IPS-18c (cell line): ENCODE measurements at regions not wholly inside any gene's neighbourhood (a gene's known extent, or its start where the extent isn't known, plus 50 kb on each side); places are given as distances from the start of the nearest gene placed in this dataset.

Experiments used
- H3K4me3 ChIP-seq: 2 replicates; pipeline ENCODE4 v1.7.0; 2013; ENCODE audit warnings: low read depth, mild to moderate bottlenecking, low read length, moderate library complexity; ENCODE audit not compliant: insufficient read depth
- H3K9me3 ChIP-seq: one replicate; pipeline ENCODE4 v1.6.1; 2013; ENCODE audit warnings: mild to moderate bottlenecking, low read length, moderate library complexity; ENCODE audit not compliant: control insufficient read depth, insufficient read depth

- H3K9me3 ChIP-seq: no peaks in the 10 kb centered on the region
Measured at GRCh38 chr18:25425024-25425423, 73.1 kb upstream of the ZNF521 start.

GRCh38 chr18:25423760-25424159 is 71.8 kb upstream of the ZNF521 start:
- H3K9me3 ChIP-seq: no peaks in the 10 kb centered on the region
- H3K4me3 ChIP-seq: no peak overlapping the region

More at GRCh38 chr18:25425024-25425423, 73.1 kb upstream of the ZNF521 start:
- no peak overlapping the region for H3K4me3 ChIP-seq

- H3K4me3 ChIP-seq: no peak overlapping the region
- H3K9me3 ChIP-seq: no peaks in the 10 kb centered on the region
Measured at GRCh38 chr18:25423267-25423666, 71.3 kb upstream of the ZNF521 start.

DNA sequence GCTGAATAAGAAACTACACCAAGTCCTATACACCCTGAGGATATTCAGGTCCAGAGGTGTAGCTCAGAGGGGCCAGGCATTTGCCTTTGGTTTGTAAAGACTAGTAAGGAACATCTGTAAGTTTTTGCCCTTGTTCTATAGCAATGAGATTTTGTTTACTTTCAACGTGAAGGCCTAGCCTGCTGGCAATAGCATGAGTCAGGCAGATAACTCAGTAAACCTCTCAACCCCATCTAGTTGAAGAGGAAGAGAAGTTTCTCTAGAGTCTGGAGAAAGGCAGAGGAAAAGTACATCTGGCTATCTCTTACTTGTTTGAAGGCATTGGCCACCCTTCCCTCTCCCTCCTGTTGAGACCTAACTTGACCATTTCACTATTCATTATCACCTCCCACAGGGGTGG is 70.3 kb upstream of the ZNF521 start:
- Histone ChIP-seq H3K4me3 (no peak overlapping the region), H3K9me3 (no peaks in the 10 kb centered on the region)

DNA sequence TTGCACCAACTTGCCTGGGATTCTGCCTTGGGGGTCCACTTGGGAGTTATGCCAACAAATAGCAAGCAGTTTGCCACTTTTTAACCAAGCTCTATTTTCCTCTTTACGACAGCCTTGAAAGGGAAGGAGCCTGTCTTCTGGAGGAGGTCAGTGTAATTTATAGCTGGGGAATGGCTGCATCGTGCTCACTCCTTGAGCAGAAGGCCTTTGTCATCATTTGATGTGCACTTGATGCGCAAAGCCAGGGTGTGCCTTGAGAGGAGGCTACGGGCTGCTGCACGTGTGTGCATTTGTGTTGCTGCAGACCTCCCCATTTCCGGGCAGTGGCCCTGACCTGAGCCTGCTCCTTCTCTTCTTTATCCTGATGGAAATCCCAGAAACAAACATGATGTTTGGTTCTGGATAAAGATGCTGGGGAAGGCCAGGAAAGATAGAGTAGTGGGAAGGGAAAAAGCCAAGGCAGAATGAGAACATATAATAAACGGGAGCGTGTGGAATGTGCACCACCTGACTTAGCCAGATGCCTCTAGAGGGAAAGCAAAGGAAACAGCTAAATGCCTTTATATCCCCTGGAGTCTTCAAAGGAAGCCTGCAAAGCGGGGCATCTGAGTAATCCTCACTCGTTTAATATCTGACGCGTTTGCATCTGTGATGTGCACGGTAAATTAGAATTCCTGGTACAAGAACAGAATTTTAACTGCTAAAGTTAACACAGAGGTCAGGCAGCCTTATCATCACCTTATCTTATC is 68.3 kb upstream of the ZNF521 start:
- no peaks in the 10 kb centered on the region for H3K9me3 ChIP-seq
- no peak overlapping the region for H3K4me3 ChIP-seq

- H3K9me3 ChIP-seq: no peaks in the 10 kb centered on the region
Measured at GRCh38 chr18:25416374-25416773, 64.4 kb upstream of the ZNF521 start.

GRCh38 chr18:25409971-25410370 is 58.0 kb upstream of the ZNF521 start:
- Histone ChIP-seq H3K4me3 (no peak overlapping the region), H3K9me3 (no peaks in the 10 kb centered on the region)

More at GRCh38 chr18:25416374-25416773, 64.4 kb upstream of the ZNF521 start:
- no peak overlapping the region for H3K4me3 ChIP-seq

DNA sequence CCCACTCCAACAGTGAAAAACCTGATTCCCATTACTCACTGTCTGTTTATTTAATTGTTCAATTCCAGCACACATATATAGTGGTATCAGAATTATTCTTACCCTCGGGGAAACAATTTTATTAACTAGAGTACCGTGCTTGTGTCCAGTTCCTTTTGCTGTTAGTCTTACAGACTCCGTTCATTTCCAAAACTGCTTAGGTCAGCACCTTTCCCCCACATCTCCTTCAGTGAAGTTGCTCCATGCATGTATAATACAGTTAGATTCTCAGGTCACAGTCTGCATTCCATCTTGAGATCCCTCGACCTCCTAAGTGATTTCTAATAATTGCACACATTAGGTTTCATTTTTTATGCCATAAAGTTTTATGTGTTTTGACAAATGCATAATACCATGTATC is 56.3 kb upstream of the ZNF521 start:
- Histone ChIP-seq H3K9me3 (no peaks in the 10 kb centered on the region), H3K4me3 (no peak overlapping the region)
